ENCODE measurements at regions not wholly inside any gene's neighbourhood (a gene's known extent, or its start where the extent isn't known, plus 50 kb on each side); places are given as distances from the start of the nearest gene placed in this dataset.

- TF ChIP-seq CTCF (IDR thresholded peaks at IDR 0.05; ENCODE audit: borderline replicate concordance, extremely low read depth, low read length, poor library complexity, severe bottlenecking): no peak
- TF ChIP-seq EZH2 (IDR thresholded peaks at IDR 0.05; ENCODE audit: borderline replicate concordance, low read depth, low read length, severe bottlenecking): no peak
These were observed 610.5 kb downstream of the INSC start for GRCh38 chr11:15725246-15725645.
